Activated B cell treated with CpG ODN at 0.5 μM for 24 hours (primary cell): ENCODE measurements at regions not wholly inside any gene's neighbourhood (a gene's known extent, or its start where the extent isn't known, plus 50 kb on each side); places are given as distances from the start of the nearest gene placed in this dataset.
"Not testable (repeated sequence)": the region's sequence is repeated elsewhere in the genome, so short reads cannot be mapped to it uniquely, and the experiment has no call there.

ENCODE experiments used
- ATAC-seq: fragments of 200-7000 bp; cut with Tn5 transposase; one replicate; pipeline ENCODE4 v1.10.0; 2021; ENCODE audit warnings: low read depth, mild to moderate bottlenecking, moderate library complexity
- CTCF ChIA-PET: fragments of 350-600 bp; sonication (Branson Sonifier 250); formaldehyde crosslinking; loops from one replicate; lab custom pipeline; 2021; ENCODE audit warnings: antibody characterized with exemption; lab: Charles Lee
- POLR2A ChIA-PET: fragments of 350-600 bp; sonication (Branson Sonifier 250); formaldehyde crosslinking; loops from one replicate; lab custom pipeline; 2021; ENCODE audit warnings: antibody characterized with exemption; lab: Charles Lee
- DNase-seq: peaks from one replicate; pipeline ENCODE4 v3.0.0; 2022
- H3K27ac Mint-ChIP-seq: one replicate; pipeline ENCODE4 v1.8.0; 2020; ENCODE audit warnings: mixed read lengths
- H3K27me3 Mint-ChIP-seq: one replicate; pipeline ENCODE4 v1.8.0; 2021; ENCODE audit warnings: mixed read lengths
- H3K36me3 Mint-ChIP-seq: one replicate; pipeline ENCODE4 v1.8.0; 2021; ENCODE audit warnings: low read depth, mixed read lengths
- H3K4me1 Mint-ChIP-seq: one replicate; pipeline ENCODE4 v1.8.0; 2021; ENCODE audit warnings: mixed read lengths
- H3K4me3 Mint-ChIP-seq: one replicate; pipeline ENCODE4 v1.8.0; 2020; ENCODE audit warnings: mild to moderate bottlenecking, mixed read lengths
- H3K9me3 Mint-ChIP-seq: one replicate; pipeline ENCODE4 v1.8.0; 2020; ENCODE audit warnings: mixed read lengths
- CTCF ChIP-seq: fragments of 200-600 bp; IDR thresholded peaks from one replicate; pipeline ENCODE4 v1.8.0; 2022; ENCODE audit warnings: antibody characterized with exemption, mild to moderate bottlenecking
- intact Hi-C: fragments of 100-400 bp; cut with micrococcal nuclease; formaldehyde crosslinking; loops from one replicate; pipeline ENCODE4 v1.15.1; 2024

- Mint-ChIP-seq H3K4me3 (no peak overlapping the region), H3K27ac (no peak overlapping the region), H3K9me3 (no peaks in the 10 kb centered on the region), H3K36me3 (no peaks in the 10 kb centered on the region), H3K27me3 (no peaks in the 10 kb centered on the region), H3K4me1 (no peaks in the 10 kb centered on the region)
- ChIA-PET POLR2A (no interaction called here), CTCF (no interaction called here)
- DNase-seq (no peak), ATAC-seq (no peak)
- intact Hi-C loops: no loop called here
- no peak for TF ChIP-seq CTCF
Observed at GRCh38 chr3:20556661-20557060, 370.7 kb upstream of the SGO1 start.

GRCh38 chr3:20552605-20553275, 366.7 kb upstream of the SGO1 start:
- H3K27ac Mint-ChIP-seq: no peak overlapping the region
- DNase-seq: no peak
- no peaks in the 10 kb centered on the region for H3K27me3 Mint-ChIP-seq
- intact Hi-C loops: no loop called here
- TF ChIP-seq CTCF: no peak
- CTCF ChIA-PET: no interaction called here
- H3K4me3 Mint-ChIP-seq: no peak overlapping the region
- H3K4me1 Mint-ChIP-seq: no peaks in the 10 kb centered on the region
- H3K9me3 Mint-ChIP-seq: no peaks in the 10 kb centered on the region
- POLR2A ChIA-PET: no interaction called here
- ATAC-seq: no peak
- no peaks in the 10 kb centered on the region for H3K36me3 Mint-ChIP-seq

- H3K27me3 Mint-ChIP-seq, H3K36me3 Mint-ChIP-seq, POLR2A ChIA-PET, CTCF ChIA-PET, H3K27ac Mint-ChIP-seq, H3K4me3 Mint-ChIP-seq, intact Hi-C loops, DNase-seq, H3K4me1 Mint-ChIP-seq, ATAC-seq, H3K9me3 Mint-ChIP-seq: not testable (repeated sequence)
Observed at GRCh38 chr3:20547361-20548269, 361.6 kb upstream of the SGO1 start.

- no peak overlapping the region for H3K4me3 Mint-ChIP-seq
- ChIA-PET CTCF (no interaction called here), POLR2A (no interaction called here)
- intact Hi-C loops: no loop called here
- DNase-seq (no peak), ATAC-seq (no peak)
- H3K9me3 Mint-ChIP-seq: peaks cover 2% of the 10 kb centered on the region
- no peak for TF ChIP-seq CTCF
- H3K27me3 Mint-ChIP-seq: no peaks in the 10 kb centered on the region
- no peak overlapping the region for H3K27ac Mint-ChIP-seq
- no peaks in the 10 kb centered on the region for H3K4me1 Mint-ChIP-seq
- H3K36me3 Mint-ChIP-seq: no peaks in the 10 kb centered on the region
Observed at GRCh38 chr3:20546636-20547035, 360.6 kb upstream of the SGO1 start.

- no peak for DNase-seq
- ATAC-seq: no peak
- CTCF ChIA-PET: no interaction called here
Observed at GRCh38 chr3:20543535-20544226, 357.7 kb upstream of the SGO1 start.

More at GRCh38 chr3:20543535-20544226, 357.7 kb upstream of the SGO1 start:
- intact Hi-C loops: no loop called here
- H3K36me3 Mint-ChIP-seq: no peaks in the 10 kb centered on the region
- H3K27me3 Mint-ChIP-seq: no peaks in the 10 kb centered on the region
- no peaks in the 10 kb centered on the region for H3K4me1 Mint-ChIP-seq
- no peak for TF ChIP-seq CTCF
- no peak overlapping the region for H3K4me3 Mint-ChIP-seq
- POLR2A ChIA-PET: no interaction called here
- H3K9me3 Mint-ChIP-seq: peaks cover 2% of the 10 kb centered on the region
- no peak overlapping the region for H3K27ac Mint-ChIP-seq
